GM19452 (cell line): ENCODE measurements at regions not wholly inside any gene's neighbourhood (a gene's known extent, or its start where the extent isn't known, plus 50 kb on each side); places are given as distances from the start of the nearest gene placed in this dataset.
"Not testable (repeated sequence)": the region's sequence is repeated elsewhere in the genome, so short reads cannot be mapped to it uniquely, and the experiment has no call there.

ENCODE experiments used
- ATAC-seq: cut with Tn5 transposase; IDR thresholded peaks from one replicate; pipeline ENCODE4 v1.9.1; 2021; ENCODE audit not compliant: unreplicated experiment

GRCh38 chr1:60916906-60917305, 165.5 kb upstream of the NFIA start:
- no peak for ATAC-seq

- no peak for ATAC-seq
Observed at GRCh38 chr1:60916199-60916598, 166.2 kb upstream of the NFIA start.

- ATAC-seq, result no peak
Observed at GRCh38 chr1:60915441-60915840, 166.9 kb upstream of the NFIA start.

- no peak for ATAC-seq
Observed at GRCh38 chr1:60914982-60915381, 167.4 kb upstream of the NFIA start.

- not testable (repeated sequence) for ATAC-seq
Observed at GRCh38 chr1:60913708-60914107, 168.7 kb upstream of the NFIA start.

GRCh38 chr1:60913039-60913438, 169.3 kb upstream of the NFIA start:
- ATAC-seq, result no peak

GRCh38 chr1:60911966-60912697, 170.2 kb upstream of the NFIA start:
- no peak for ATAC-seq

- no peak for ATAC-seq
Observed at GRCh38 chr1:60908159-60908558, 174.2 kb upstream of the NFIA start.

- ATAC-seq, result no peak
Observed at GRCh38 chr1:60906526-60906925, 175.8 kb upstream of the NFIA start.

GRCh38 chr1:60906039-60906438, 176.3 kb upstream of the NFIA start:
- ATAC-seq, result no peak

GRCh38 chr1:60904099-60904851, 178.1 kb upstream of the NFIA start:
- no peak for ATAC-seq

GRCh38 chr1:60903591-60903990, 178.8 kb upstream of the NFIA start:
- ATAC-seq, result no peak

- ATAC-seq, result no peak
Observed at GRCh38 chr1:60899464-60899863, 182.9 kb upstream of the NFIA start.

GRCh38 chr1:60898987-60899386, 183.4 kb upstream of the NFIA start:
- no peak for ATAC-seq

- no peak for ATAC-seq
Observed at GRCh38 chr1:60898413-60898812, 183.9 kb upstream of the NFIA start.

GRCh38 chr1:60896701-60897363, 185.5 kb upstream of the NFIA start:
- ATAC-seq, result no peak

- no peak for ATAC-seq
Observed at GRCh38 chr1:60895701-60896100, 186.7 kb upstream of the NFIA start.

- no peak for ATAC-seq
Observed at GRCh38 chr1:60895252-60895651, 187.1 kb upstream of the NFIA start.

GRCh38 chr1:60894741-60895140, 187.6 kb upstream of the NFIA start:
- no peak for ATAC-seq

- ATAC-seq, result no peak
Observed at GRCh38 chr1:60894130-60894529, 188.2 kb upstream of the NFIA start.

GRCh38 chr1:60893136-60893930, 189.0 kb upstream of the NFIA start:
- ATAC-seq, result no peak
